GM21786 (cell line): ENCODE measurements at regions not wholly inside any gene's neighbourhood (a gene's known extent, or its start where the extent isn't known, plus 50 kb on each side); places are given as distances from the start of the nearest gene placed in this dataset.

ENCODE experiments used
- ATAC-seq: cut with Tn5 transposase; IDR thresholded peaks from one replicate; pipeline ENCODE4 v1.9.1; 2021; ENCODE audit not compliant: unreplicated experiment

DNA sequence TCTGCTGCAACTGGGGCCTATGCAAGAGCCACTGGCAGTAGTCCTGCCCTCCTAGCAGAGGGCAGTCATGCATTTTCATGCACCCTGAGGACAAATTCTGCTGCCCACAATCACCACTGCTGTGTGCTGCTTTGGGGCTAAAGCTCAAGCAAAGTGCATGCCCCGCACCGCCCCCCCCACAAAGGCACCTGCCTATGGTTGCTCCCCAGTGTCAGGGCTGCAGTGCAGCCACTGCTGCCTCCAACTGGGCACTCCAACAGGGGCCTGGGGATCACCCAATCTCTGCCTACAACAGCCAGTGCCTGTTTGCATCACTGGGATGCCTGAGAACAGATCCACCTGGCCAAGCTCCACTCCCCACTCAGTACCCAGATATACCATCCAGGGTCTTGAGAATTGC lies 417.0 kb downstream of the HTR7 start:
- ATAC-seq, result no peak

DNA sequence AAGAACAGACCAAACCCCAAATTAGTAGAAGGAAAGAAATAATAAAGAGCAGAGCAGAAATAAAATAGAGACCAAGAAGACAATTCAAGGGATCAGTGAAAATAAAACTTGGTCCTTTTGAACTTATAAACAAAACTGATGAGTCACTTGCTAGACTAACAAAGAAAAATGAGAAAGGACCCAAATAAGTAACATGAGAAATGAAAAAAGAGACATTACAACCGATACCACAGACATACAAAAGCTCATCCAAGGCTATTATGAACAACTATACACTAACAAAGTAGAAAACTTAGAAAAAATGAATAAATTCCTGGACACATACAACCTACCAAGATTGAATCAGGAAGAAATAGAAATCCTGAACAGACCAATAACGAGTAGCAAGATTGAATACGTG lies 414.5 kb downstream of the HTR7 start:
- no peak for ATAC-seq

DNA sequence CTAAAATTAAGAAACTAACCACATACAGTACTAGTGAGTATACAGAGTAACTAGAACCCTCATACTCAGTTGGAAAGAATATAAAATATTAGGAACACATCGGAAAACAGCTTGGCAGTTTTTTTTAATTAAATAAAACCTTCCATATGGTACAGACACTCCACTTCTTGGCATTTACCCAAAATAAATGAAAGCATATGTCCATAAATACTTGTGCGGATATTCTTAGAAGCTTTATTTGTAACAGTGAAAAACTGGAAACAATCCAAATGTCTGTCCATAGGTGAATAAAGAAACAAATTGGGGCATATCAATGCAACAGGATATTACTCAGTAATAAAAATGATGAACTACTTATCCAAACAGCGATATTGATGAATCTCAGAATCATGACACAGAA lies 410.0 kb downstream of the HTR7 start:
- no peak for ATAC-seq

DNA sequence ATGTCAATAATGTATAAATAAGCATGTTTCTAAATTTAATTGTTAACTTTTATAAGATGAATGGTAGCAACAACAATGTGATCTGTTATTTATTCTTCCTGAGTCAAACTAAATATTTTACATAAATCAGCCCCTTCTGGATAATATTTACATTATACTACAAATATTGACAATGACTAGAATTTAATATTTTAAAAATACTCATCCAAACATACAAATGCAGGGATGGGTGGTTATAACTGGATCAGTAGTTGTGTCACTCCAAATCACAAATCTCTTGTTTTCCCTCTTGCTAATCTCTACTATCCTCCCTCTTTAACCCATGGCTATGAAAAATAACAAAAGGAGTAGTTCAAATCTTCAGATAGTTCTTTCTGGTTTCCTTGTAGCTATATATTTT lies 407.0 kb downstream of the HTR7 start:
- no peak for ATAC-seq

DNA sequence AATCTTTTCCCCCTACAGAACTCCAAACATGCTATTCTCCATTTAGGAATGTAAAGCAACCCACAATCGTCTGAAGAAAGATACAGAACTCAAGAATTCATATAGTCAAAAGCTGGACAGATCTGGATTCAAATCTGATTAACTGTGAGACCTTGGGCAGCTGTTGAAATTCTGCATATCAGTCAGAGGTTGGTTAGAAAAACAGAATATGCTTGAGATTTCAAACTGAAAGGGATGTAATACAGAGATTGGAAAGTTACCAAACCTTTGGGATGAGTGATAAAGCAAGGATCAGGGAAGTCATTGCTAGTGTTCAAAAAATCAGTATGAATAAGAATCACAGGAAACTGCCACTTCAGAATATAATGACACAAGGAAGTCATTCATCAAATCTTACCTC lies 406.6 kb downstream of the HTR7 start:
- ATAC-seq, result no peak

DNA sequence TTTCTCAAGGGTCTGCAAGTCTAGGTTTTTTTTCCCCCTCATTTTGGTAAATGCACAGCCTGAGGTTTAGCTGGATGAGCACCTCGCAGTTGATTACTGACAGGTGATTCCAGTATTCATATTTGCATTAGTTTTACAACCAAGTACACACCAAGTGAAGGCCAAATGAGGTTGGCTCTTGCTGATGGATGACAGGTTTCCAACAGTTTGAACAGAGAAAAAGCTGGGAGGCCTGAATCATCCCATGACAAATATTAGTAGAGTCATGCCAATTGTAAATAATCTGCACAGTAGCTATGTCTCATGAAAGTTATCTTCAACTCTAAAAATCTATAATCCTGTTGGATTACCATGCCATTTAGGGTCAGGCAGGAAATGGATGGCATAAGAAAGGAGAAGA lies 399.8 kb downstream of the HTR7 start:
- no peak for ATAC-seq

DNA sequence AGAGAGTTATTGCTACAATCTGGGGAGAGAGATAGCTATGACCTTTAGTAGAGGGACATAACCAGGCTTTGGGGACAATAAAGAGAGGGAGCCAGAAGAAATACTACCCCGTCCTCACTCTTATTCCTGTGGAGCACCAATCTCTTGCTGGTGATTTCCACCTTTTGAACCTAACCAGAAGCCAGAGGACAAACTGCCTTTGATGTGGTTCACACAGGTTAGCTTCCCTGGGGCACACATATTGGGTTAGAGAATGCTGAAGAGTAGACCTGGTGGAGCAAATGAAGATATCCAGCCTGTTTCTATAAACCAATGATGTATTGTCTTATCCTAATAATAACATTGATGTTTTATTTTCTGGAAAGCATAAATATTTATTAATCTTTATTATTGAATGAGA lies 399.3 kb downstream of the HTR7 start:
- ATAC-seq, result no peak

DNA sequence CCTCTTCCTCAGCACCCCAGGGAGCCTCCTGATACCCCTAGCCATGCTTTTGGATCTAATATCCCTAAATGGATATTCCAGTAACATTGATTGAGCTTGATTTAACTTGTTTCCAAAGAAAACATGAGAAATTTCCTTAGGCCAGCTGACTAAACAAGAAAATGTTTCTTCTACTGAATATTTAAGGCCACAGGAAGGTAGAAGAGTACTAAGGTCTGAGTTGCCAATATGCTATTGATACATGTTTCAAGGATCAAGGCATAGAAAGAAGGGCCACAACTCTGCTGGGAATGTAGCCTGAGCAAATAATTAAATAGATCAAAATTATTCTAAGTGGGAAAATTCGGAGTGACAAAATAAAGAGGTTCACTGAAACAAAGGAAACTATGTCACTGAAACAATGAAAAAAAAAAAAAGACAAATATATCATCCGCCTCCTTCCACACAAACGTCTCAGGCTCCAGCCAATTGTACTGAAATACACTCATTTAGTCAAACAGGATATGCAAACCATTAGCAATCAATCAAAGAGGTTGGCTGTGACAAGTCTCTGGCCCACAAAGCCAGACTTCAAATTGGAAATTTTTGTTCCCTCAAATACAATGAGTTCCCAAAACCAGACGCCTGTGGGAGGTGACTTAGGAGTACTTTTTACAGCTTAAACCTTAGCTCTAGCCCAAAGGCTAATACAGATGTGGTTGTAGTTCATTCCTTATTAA lies 396.2 kb downstream of the HTR7 start:
- no peak for ATAC-seq

DNA sequence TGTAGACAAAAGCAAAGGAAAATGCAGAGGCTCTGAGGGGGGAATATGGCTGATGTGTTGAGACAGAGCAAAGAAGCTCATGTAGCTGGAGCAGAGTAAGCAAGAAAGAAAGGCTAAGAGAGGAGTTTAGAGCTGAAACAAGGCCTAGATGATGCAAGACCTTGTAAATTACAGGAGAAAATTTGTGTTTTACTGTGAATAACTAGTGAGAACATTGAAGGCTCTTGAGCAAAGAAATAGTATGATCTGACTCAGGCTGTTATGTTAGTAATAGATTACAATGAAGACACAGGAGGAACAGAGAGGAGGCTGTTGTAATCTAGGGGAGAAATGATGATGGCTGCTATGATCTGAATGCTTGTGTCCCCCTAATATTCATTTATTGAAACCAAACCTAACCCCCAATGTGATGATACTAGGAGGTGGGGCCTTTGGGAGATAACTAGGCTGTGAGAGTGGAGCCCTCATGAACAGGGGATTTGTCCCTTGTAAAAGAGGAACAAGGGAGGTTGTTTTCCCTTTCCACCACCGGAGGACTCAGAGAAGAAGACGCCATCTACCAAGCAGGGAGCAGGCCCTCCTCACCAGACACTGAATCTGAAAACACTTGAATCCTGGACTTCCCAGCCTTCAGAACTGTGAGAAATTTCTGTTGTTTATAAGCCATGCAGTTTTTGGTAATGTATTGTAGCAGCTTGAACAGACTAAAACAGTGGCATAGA lies 394.9 kb downstream of the HTR7 start:
- no peak for ATAC-seq

DNA sequence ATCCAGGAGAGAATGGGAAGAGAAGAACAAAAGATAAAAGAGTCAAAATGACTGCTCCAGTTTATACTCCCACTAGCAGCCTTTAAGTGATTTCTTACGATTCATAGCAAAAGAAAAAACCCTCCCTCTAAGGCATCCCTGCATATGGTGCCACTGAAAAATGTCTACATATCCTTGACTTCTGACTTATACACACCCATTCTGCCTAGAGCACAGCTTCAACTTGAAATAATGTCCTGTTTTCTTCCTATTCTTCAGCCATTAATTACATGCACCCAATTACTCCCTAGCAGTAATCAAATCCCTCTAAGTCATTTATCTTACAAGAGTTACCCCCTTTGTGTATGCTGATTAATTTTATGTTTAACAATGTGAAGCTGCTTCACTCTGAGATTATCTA lies 393.5 kb downstream of the HTR7 start:
- ATAC-seq, result no peak

DNA sequence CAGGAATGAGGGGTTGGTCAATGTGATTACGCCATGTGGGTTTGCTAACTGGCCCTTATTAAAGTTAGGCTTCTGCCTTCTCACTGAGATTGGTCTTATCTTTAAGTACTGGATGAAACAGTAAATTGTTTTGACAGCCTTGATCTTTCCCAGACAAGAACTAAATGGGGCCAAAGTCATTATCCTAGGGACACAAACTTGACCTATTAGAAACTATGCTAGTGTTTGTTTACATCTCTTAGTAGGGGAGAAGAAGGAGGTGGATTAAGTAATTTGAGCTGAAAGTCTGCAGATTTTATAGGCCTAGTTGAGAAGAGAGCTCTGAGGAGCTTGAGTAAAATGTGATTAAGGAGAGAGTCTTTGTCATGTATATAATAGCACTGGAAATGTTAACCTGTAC lies 386.9 kb downstream of the HTR7 start:
- no peak for ATAC-seq

DNA sequence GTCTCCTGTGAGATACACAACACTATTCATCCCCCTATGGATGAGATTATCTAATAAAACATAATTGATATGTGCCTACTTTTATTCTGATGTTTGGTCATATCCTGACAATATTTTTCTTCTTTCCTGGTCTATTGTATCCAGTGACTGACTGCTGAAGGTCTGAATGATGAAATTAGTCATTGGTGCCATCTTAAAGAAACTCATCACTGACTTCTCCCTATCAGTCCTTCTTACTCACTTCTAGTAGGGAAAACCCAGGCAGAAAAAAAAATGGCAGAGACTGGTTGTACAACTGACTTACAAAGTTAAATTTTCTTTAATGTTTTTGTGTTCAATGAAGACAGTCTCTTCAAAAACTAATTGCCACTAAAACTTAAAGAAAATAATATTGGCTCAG lies 377.4 kb downstream of the HTR7 start:
- ATAC-seq, result no peak

DNA sequence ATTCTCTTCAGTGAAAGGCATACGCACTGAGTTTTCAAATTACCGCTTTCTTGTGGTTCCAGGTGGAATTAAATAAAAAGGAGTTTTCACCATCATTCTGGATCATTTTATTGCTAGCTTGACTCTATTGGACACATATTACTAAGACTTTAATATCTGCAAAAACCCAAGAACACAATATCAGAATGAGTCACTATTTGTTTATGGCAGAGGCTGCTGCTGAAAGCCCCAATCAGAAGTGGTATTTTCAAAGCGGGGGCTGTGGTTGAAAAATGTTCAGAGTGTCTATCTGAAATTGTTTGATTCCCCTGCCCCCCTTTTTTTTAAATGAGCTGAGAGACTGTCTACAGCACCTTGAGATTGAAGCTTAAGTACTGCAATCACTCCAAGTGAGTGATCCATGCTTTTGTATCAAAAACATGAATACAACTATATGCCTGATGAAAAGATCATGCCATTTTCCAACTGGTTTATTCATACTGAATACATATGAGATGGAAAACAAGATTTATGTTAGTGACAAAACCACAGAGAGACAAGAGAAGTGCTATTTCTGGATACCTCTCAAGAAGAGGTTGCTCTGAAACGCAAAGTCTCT lies 376.4 kb downstream of the HTR7 start:
- no peak for ATAC-seq

DNA sequence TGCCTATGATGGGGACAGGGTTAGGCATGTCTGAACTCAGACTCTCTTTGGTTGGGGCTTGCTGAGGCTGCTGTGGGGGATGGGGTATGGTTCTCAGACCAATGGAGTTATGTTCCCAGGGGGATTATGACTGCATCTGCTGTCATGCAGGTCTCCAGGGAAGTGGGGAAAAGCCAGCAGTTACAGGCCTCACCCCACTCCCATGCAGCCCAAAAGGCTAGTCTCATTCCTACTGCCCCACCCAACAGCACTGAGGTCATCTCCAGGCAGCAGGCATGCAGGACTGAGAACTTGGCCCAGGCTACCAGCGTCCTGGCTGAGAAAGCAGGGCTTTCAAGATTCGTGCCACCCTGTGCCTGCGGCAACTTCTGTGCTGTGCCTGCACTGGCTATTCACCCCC lies 373.3 kb downstream of the HTR7 start:
- ATAC-seq, result no peak

DNA sequence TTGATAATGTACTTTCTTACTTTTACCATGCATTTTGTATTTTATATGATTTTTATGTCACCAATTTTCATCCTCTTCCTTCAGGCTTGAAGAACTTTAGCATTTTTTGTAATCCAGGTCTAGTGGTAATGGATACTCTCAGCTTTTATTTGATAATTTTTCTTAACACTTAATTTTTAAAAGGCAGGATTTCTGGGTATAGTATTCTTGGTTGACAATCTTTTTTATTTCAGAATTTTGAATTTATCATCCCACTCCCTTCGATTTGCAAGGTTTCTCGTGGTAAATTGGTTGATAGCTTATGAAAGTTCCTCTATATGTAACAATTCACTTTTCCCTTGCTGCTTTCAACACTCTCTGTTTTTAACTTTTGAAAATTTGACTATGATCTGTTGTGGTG lies 363.7 kb downstream of the HTR7 start:
- no peak for ATAC-seq

DNA sequence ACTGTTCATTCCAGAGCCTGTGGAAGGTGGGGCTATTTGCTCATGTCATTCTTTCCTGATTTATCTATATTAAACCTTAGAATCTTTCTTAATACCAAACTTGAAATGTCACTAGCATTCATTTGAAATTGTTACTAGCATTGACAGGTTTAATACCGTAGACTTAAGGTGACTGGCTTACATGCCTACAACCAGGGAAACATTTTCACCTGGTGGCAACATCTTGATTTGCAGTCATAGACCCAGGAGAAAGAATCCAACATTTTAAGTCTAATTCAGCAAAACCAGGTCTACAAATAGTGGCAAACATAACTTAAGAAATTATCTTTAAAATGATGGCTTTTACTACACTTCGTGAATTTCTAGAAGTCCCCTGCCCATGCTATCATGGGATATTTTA lies 353.7 kb downstream of the HTR7 start:
- ATAC-seq, result no peak

DNA sequence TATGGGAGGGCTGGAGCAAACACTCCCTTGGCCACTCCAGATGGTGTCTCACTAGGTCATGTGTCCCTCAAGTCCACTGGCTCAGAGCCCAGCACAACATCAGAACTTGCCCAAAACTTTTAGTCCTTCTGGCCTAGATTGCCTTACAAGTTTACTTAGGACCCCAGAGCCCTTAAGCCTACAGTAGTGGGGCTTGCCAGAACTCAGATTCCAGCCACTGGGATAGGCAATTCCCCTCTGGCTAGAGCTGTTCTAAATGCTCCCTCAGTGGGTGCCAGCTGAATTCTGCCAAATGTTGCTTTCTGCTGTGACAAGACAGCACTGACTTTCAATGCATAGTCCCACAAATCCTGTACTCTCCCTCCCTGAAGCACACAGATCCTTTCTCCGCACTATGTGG lies 331.1 kb downstream of the HTR7 start:
- no peak for ATAC-seq

DNA sequence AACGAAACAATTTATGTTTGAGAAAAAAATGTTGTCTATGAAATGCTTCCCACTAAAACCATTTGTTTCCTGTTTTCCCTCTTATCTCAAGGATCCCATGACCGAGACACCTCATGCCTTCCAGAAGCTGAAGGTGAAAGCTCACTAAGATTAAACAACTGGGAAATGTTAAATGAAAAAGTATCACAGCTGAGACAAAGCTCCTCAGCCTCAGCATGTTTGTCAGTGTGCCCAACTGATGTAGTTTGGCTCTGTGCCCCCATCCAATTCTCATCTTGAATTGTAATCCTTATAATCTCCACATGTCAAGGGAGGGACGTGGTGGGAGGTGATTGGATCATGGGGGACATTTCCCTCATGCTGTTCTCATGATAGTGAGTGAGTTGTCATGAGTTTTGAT lies 327.3 kb downstream of the HTR7 start:
- no peak for ATAC-seq

DNA sequence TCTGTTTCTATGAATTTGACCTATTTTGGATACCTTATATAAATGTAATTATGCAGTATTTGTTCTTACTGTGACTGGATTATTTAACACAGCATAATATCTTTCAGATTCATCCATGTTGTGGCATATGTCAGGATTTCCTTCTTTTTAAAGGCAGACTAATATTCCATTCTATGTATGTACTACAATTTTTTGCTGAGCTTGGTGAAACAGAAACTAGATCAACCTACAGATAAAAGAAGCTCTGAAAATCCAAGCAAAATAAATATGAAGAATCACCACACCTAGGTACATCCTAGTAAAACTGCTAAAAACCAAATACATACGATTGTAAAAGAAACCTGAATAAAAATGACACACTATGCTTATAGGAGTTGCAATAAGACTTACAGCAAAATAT lies 300.5 kb downstream of the HTR7 start:
- ATAC-seq, result no peak

DNA sequence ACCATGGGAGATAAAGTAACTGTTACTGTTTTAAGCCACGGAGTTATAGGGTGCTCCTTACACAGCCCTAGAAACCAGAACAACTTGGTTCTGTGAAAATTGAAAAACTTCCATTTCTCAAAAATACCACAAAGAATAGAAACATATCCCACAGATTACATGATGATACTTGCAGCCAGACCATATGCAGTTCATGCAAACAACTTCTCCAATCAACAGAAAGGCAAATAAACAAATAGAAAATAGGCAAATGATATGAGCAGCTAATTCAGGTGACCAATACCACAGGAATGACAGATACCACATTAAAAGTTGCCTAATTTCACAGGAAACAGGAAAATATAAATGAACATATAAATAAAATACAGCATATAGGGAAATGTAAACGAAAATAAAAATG lies 297.5 kb downstream of the HTR7 start:
- no peak for ATAC-seq

DNA sequence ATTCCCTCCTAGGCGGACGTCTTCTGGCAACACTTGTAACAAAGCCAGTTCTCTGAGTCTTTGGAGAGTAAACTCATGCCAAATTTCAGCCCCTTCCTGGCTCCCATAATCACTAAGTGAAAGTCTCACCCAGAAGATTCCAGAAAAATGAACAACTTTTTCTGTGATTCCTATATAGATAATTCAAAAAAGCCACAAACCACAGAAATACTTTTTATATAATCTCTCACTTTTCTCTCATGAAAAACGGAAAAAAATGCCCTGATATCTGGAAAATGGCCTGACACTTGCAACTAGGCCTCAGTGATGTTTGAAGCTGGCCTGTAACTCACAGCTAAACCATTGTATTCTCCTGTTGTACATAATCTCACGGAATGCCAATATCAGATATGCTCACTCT lies 296.2 kb downstream of the HTR7 start:
- ATAC-seq, result no peak

DNA sequence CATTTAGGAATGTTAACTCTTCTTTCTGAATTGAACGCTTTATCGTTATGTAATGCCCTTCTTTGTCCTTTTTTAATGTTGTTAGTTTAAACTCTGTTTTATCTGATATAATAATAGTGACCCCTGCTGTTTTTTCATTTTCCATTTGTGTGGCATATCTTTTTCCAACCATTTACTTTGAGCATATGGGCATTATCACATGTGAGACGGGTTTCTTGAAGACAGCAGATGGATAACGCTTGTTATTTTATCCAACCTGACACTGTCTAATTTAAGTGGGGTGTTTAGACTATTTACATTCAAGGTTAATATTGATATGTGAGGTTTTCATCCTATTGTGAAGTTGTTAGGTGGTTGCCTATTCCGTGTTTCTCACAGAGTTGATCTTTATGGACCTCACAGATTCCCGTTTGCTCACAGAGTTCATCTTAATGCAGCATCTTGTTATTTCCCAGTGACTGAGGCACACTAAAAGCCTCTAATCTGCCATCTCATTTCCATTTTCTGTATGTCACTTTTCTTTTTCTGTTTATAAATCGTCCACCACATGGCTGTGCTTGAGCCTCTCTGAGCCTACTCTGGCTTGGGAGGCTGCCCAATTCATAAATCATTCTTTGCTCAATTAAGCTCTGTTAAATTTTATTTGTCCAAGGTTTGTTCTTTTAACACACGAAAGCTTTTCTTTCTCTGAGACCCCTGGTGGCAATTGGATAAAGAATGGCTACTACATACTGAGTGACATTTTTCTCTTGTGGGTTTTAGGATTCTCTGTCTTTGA lies 286.2 kb downstream of the HTR7 start:
- no peak for ATAC-seq
